ENCODE measurements at regions not wholly inside any gene's neighbourhood (a gene's known extent, or its start where the extent isn't known, plus 50 kb on each side); places are given as distances from the start of the nearest gene placed in this dataset.

- TF ChIP-seq GTF2F1 (IDR thresholded peaks at IDR 0.05; ENCODE audit: borderline replicate concordance, low read depth, low read length) = no peak
- TF ChIP-seq TCF12 (IDR thresholded peaks at IDR 0.05; ENCODE audit: low read depth, low read length) = no peak
- no peak for TF ChIP-seq EGR1 (IDR thresholded peaks at IDR 0.05; ENCODE audit: borderline replicate concordance, low read depth, low read length)
These were observed 70.3 kb upstream of the CHODL start (continued) for GRCh38 chr21:18174370-18174769.
